Thyroid gland (tissue), 4 donors: ENCODE measurements at regions not wholly inside any gene's neighbourhood (a gene's known extent, or its start where the extent isn't known, plus 50 kb on each side); places are given as distances from the start of the nearest gene placed in this dataset.

Experiments used
- DNase-seq, 2 donors: peaks; one replicate each; pipeline ENCODE4 v3.0.0-alpha.2; 2019
- H3K27ac ChIP-seq, 3 donors: fragments of 200-600 bp; sonication (generic); 1 replicate in 2 of 3; 2 replicates in 1 of 3; pipeline ENCODE4 v1.5.1; 2016 to 2019; ENCODE audit warnings: mild to moderate bottlenecking in 1 of 3, moderate library complexity in 1 of 3
- H3K27me3 ChIP-seq: fragments of 200-600 bp; sonication (generic); one replicate; pipeline ENCODE4 v1.5.1; 2019
- H3K36me3 ChIP-seq, 2 donors: fragments of 200-600 bp; sonication (generic); one replicate each; pipeline ENCODE4 v1.5.1; 2016 to 2019
- H3K4me1 ChIP-seq, 2 donors: fragments of 200-600 bp; sonication (generic); one replicate each; pipeline ENCODE4 v1.5.1; 2017 to 2019
- H3K4me3 ChIP-seq, 3 donors: fragments of 200-600 bp; sonication (generic); replicated peaks in 1 of 3; 1 replicate in 2 of 3; 2 replicates in 1 of 3; pipeline ENCODE4 v1.5.1; 2016; ENCODE audit warnings: mild to moderate bottlenecking in 1 of 3
- H3K9me3 ChIP-seq: fragments of 200-600 bp; sonication (generic); one replicate; pipeline ENCODE4 v1.5.1; 2017
- POLR2A ChIP-seq, 2 donors: fragments of 450-650 bp; IDR thresholded peaks; one replicate each; pipeline ENCODE4 v1.6.1; 2017; ENCODE audit warnings: antibody characterized with exemption in 2 of 2, mild to moderate bottlenecking in 2 of 2, moderate library complexity in 1 of 2
- WGBS, 2 donors: methylation state at CpG; one replicate each; pipeline ENCODE4 v1.1.5; 2017; 5-methylcytosine and 5-hydroxymethylcytosine counted together
- intact Hi-C: fragments of 100-400 bp; cut with DNase I; formaldehyde crosslinking; loops from one replicate; pipeline ENCODE4 v1.15.1; 2023
- TF ChIP-seq, protein P1 (sequence below), 6 experiments: fragments of 200-600 bp in 3 of 6; fragments of 450-650 bp in 3 of 6; sonication (generic) in 3 of 6; IDR thresholded peaks; one replicate each; pipeline ENCODE4 v1.5.1; 2016 to 2019; ENCODE audit warnings: antibody characterized with exemption in 6 of 6, mild to moderate bottlenecking in 2 of 6, inconsistent platforms in 1 of 6, moderate library complexity in 1 of 6

DNA sequence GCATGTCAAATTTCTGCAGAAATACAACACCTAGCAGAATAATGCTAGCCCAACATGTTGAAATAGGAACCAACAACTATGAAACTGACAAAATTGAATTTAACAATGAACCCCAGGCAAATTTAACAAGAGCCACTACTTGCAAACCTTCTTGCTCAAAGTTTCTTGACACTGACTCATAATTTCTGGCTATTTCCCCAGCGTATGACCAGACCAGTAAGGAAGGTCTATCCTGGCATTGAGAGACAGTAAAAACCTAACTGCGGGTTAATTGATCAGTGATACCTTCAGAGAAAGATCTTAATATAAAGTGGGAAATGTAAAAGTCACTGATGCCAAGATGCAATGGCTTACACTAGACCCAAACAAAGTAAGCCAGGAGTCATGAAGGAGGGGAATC lies 510.1 kb downstream of the ARL4A start:
- no peak overlapping the region for H3K27ac ChIP-seq
- no peaks in the 10 kb centered on the region for H3K27me3 ChIP-seq
- WGBS, 2 donors = 71 to 95% methylated on average over 2 of the region's 2 CpGs
- no peak for DNase-seq
- intact Hi-C loops = no loop called here
- H3K36me3 ChIP-seq = no peaks in the 10 kb centered on the region
- H3K9me3 ChIP-seq = no peaks in the 10 kb centered on the region
- no peak overlapping the region for H3K4me3 ChIP-seq
- no peaks in the 10 kb centered on the region for H3K4me1 ChIP-seq
- no peak for TF ChIP-seq POLR2A (IDR thresholded peaks at IDR 0.05)
- TF ChIP-seq, protein P1, sequence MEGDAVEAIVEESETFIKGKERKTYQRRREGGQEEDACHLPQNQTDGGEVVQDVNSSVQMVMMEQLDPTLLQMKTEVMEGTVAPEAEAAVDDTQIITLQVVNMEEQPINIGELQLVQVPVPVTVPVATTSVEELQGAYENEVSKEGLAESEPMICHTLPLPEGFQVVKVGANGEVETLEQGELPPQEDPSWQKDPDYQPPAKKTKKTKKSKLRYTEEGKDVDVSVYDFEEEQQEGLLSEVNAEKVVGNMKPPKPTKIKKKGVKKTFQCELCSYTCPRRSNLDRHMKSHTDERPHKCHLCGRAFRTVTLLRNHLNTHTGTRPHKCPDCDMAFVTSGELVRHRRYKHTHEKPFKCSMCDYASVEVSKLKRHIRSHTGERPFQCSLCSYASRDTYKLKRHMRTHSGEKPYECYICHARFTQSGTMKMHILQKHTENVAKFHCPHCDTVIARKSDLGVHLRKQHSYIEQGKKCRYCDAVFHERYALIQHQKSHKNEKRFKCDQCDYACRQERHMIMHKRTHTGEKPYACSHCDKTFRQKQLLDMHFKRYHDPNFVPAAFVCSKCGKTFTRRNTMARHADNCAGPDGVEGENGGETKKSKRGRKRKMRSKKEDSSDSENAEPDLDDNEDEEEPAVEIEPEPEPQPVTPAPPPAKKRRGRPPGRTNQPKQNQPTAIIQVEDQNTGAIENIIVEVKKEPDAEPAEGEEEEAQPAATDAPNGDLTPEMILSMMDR (IDR thresholded peaks at IDR 0.05) = no peak

DNA sequence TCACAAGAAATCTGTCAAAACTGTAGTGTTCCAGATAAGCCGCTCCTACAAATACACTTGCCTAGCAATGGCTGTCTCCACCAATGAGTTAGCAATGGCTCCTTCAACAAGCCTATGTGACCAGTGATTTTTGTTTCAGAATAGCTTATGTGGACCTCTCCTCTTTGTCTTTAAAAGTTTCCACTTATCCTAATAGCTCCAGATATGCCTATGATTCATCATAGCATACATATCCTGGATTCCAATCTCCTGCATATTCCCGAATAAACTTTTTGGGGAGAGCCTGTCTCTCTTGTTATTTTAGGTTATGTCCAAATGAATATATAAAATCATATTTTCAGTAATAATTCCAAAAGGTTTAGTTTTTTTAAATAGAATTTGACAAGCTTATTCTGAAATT lies 510.6 kb downstream of the ARL4A start:
- no peak overlapping the region for H3K27ac ChIP-seq
- TF ChIP-seq, protein P1 (IDR thresholded peaks at IDR 0.05) = no peak
- no peak for TF ChIP-seq POLR2A (IDR thresholded peaks at IDR 0.05)
- no peaks in the 10 kb centered on the region for H3K27me3 ChIP-seq
- no peaks in the 10 kb centered on the region for H3K36me3 ChIP-seq
- no peak overlapping the region for H3K4me3 ChIP-seq
- intact Hi-C loops = no loop called here
- no peaks in the 10 kb centered on the region for H3K4me1 ChIP-seq
- no peaks in the 10 kb centered on the region for H3K9me3 ChIP-seq
- no peak for DNase-seq
- WGBS, 2 donors = 97 to 98% methylated on average over 2 of the region's 2 CpGs

DNA sequence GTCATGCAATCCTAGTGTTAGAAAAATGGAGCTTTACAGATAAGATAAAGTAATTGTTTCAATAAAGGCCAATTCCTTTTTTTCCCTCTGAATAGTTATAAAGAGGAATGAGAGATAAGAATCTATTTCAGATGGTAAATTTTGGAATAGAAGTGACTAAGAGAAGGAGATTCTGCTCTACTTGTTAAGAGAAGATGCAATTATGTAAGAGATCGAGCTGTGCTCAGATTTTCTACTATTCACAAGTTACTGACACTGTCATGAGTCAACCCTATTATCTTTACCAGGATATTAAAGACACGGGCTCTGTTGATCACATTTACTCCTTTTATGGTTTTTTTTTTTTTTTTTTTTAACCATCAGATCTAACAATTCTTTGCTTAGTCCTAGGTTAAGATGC lies 511.3 kb downstream of the ARL4A start:
- H3K4me1 ChIP-seq = no peaks in the 10 kb centered on the region
- no peaks in the 10 kb centered on the region for H3K9me3 ChIP-seq
- no peaks in the 10 kb centered on the region for H3K27me3 ChIP-seq
- DNase-seq = no peak
- no peak for TF ChIP-seq POLR2A (IDR thresholded peaks at IDR 0.05)
- TF ChIP-seq, protein P1 (IDR thresholded peaks at IDR 0.05) = no peak
- 79 to 88% methylated on average over 2 of the region's 2 CpGs for WGBS, 2 donors
- intact Hi-C loops = no loop called here
- no peak overlapping the region for H3K27ac ChIP-seq
- no peaks in the 10 kb centered on the region for H3K36me3 ChIP-seq
- no peak overlapping the region for H3K4me3 ChIP-seq

DNA sequence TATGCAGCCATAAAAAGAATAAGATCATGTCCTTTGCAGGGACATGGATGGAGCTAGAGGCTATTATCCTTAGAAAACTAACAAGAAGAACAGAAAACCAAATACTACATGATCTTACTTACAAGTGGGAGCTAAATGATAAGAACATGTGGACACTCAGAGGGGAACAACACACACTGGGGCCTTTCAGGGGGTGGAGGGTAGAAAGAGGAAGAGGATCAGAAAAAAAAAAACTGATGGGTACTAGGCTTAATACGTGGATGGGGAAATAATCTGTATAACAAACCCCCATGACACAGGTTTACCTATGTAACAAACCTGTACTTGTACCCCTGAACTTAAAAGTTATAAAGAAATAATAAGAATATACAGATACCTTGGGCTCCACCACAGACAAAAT lies 514.2 kb downstream of the ARL4A start:
- 73% methylated on average over 1 of the region's 1 CpG for WGBS, 2 donors
- no peaks in the 10 kb centered on the region for H3K27me3 ChIP-seq
- no peaks in the 10 kb centered on the region for H3K36me3 ChIP-seq
- H3K9me3 ChIP-seq = no peaks in the 10 kb centered on the region
- H3K4me3 ChIP-seq = no peak overlapping the region
- no peak for DNase-seq
- intact Hi-C loops = no loop called here
- H3K4me1 ChIP-seq = no peaks in the 10 kb centered on the region
- H3K27ac ChIP-seq = no peak overlapping the region
- TF ChIP-seq POLR2A (IDR thresholded peaks at IDR 0.05) = no peak
- TF ChIP-seq, protein P1 (IDR thresholded peaks at IDR 0.05) = no peak

DNA sequence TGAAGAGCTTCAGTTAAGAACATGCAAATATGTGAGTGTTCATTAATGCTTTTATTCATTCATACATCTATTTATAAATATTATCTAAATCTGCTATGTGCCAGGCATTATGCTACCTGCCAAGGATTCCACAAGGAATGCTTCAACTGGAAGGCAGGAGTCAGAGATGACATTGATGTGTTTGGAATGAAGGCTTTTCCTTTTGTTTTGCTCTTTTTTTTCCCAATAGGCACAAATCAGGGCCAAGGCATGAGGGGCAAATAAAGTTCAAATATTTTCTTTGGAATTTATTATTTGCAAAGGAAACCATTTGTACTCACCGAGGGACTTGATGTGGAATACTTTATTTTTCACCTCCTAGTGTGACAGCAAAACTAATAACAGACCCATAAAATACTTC lies 530.3 kb downstream of the ARL4A start:
- H3K9me3 ChIP-seq = no peaks in the 10 kb centered on the region
- TF ChIP-seq, protein P1 (IDR thresholded peaks at IDR 0.05) = no peak
- TF ChIP-seq POLR2A (IDR thresholded peaks at IDR 0.05) = no peak
- H3K36me3 ChIP-seq = no peaks in the 10 kb centered on the region
- no peak overlapping the region for H3K27ac ChIP-seq
- H3K4me3 ChIP-seq = no peak overlapping the region
- H3K4me1 ChIP-seq = peaks cover 0 to 5% of the 10 kb centered on the region in 2 donors
- 44 to 58% methylated on average over 1 of the region's 1 CpG for WGBS, 2 donors
- DNase-seq = no peak
- intact Hi-C loops = no loop called here
- H3K27me3 ChIP-seq = no peaks in the 10 kb centered on the region
